ENCODE measurements at regions not wholly inside any gene's neighbourhood (a gene's known extent, or its start where the extent isn't known, plus 50 kb on each side); places are given as distances from the start of the nearest gene placed in this dataset.

GRCh38 chr2:223513771-223514455 lies 88.2 kb downstream of the SCG2 start:
- DNase-seq (ENCODE audit: low read depth): no peak
- no peak overlapping the region for H3K4me3 ChIP-seq (ENCODE audit: control insufficient read depth, low read depth, low read length)
- no peak for TF ChIP-seq CTCF (IDR thresholded peaks at IDR 0.05; ENCODE audit: control insufficient read depth, insufficient read depth, low read depth, low read length, missing control alignments)

GRCh38 chr2:223519471-223519870 lies 82.7 kb downstream of the SCG2 start:
- no peak overlapping the region for H3K4me3 ChIP-seq (ENCODE audit: control insufficient read depth, low read depth, low read length)
- no peak for TF ChIP-seq CTCF (IDR thresholded peaks at IDR 0.05; ENCODE audit: control insufficient read depth, insufficient read depth, low read depth, low read length, missing control alignments)
- no peak for DNase-seq (ENCODE audit: low read depth)

DNA sequence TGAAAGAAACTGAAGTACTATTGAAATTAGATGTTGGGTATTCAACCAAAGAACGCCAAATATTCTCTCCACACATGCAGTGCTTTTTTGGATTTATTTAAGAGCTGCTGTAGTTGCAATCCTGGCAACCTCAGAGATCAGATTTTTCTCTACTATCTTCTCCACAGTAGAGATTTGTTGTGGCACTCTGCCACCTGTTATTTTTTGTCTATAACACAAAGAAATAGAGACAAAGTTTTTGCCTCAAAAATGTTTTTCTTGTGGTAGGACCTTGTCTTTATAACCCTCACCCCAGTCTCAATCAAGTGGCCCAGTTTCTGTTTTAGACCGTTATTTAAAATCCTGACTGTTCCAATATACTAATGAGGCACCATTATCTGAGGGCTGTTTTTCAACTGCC lies 79.4 kb downstream of the SCG2 start:
- no peak for TF ChIP-seq CTCF (IDR thresholded peaks at IDR 0.05; ENCODE audit: control insufficient read depth, insufficient read depth, low read depth, low read length, missing control alignments)
- no peak for DNase-seq (ENCODE audit: low read depth)
- H3K4me3 ChIP-seq (ENCODE audit: control insufficient read depth, low read depth, low read length): no peak overlapping the region

GRCh38 chr2:223523551-223524001 lies 78.6 kb downstream of the SCG2 start:
- no peak for DNase-seq (ENCODE audit: low read depth)
- no peak overlapping the region for H3K4me3 ChIP-seq (ENCODE audit: control insufficient read depth, low read depth, low read length)
- no peak for TF ChIP-seq CTCF (IDR thresholded peaks at IDR 0.05; ENCODE audit: control insufficient read depth, insufficient read depth, low read depth, low read length, missing control alignments)

DNA sequence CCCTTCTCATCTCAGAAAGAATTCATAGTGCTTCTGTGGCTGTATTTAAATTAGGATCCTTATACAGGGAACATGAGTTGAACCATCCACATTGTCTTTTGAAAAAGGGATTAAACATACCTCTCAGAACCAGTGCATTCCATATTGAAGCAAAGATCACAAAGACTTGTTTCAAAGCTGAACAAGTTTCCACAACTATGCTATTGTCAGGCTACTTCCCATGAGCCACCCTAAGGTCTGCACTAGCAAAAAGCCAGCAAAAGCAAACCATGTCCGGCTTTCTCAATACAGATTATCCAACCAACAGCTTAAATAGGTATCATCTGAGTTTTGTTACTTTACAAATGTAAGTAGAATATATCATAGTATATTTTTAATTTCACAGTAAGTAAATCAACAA lies 78.1 kb downstream of the SCG2 start:
- no peak overlapping the region for H3K4me3 ChIP-seq (ENCODE audit: control insufficient read depth, low read depth, low read length)
- TF ChIP-seq CTCF (IDR thresholded peaks at IDR 0.05; ENCODE audit: control insufficient read depth, insufficient read depth, low read depth, low read length, missing control alignments): no peak
- no peak for DNase-seq (ENCODE audit: low read depth)

DNA sequence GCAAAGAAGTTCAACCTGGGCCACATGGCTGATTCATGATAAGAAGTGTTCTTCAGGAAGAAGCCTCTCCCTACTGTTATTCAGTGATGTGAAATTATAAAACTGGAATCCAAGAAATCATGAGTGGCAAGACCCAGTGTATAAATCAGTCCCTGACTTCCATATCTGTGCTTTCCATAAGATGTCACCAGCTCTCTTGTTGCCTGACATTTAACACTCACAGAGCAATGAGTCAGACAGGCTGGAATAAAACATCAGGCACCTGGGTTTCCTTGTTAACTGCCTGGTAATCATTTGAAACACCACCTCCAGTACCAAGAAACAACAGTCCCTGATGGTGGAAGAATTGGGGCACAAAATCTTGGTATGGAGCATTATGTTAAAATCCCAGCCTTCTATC lies 76.1 kb downstream of the SCG2 start:
- H3K4me3 ChIP-seq (ENCODE audit: control insufficient read depth, low read depth, low read length): no peak overlapping the region
- TF ChIP-seq CTCF (IDR thresholded peaks at IDR 0.05; ENCODE audit: control insufficient read depth, insufficient read depth, low read depth, low read length, missing control alignments): no peak
- no peak for DNase-seq (ENCODE audit: low read depth)

Measured in AG09309 (cell line).